KMS-11 (cell line): ENCODE measurements at regions not wholly inside any gene's neighbourhood (a gene's known extent, or its start where the extent isn't known, plus 50 kb on each side); places are given as distances from the start of the nearest gene placed in this dataset.

Experiments used
- H2AFZ ChIP-seq: fragments of 200-600 bp; sonication (generic); 2 replicates; pipeline ENCODE4 v1.6.1; 2016; ENCODE audit warnings: antibody characterized with exemption, mixed run types, low read depth
- H3K27ac ChIP-seq: fragments of 200-600 bp; sonication (generic); 2 replicates; pipeline ENCODE4 v1.6.1; 2016; ENCODE audit warnings: mild to moderate bottlenecking, mixed run types
- H3K27me3 ChIP-seq: fragments of 200-600 bp; sonication (generic); 2 replicates; pipeline ENCODE4 v1.6.1; 2017; ENCODE audit warnings: mild to moderate bottlenecking, low read depth, mixed run types, moderate library complexity; ENCODE audit not compliant: insufficient read depth
- H3K36me3 ChIP-seq: fragments of 200-600 bp; sonication (generic); 2 replicates; pipeline ENCODE4 v1.6.1; 2017; ENCODE audit warnings: mild to moderate bottlenecking, mixed run types; ENCODE audit not compliant: insufficient read depth
- H3K4me1 ChIP-seq: fragments of 200-600 bp; sonication (generic); 2 replicates; pipeline ENCODE4 v1.6.1; 2016; ENCODE audit warnings: mild to moderate bottlenecking, low read depth, mixed run types; ENCODE audit not compliant: poor library complexity, severe bottlenecking
- H3K4me2 ChIP-seq: fragments of 200-600 bp; sonication (generic); 2 replicates; pipeline ENCODE4 v1.7.0; 2016; ENCODE audit warnings: mild to moderate bottlenecking, mixed run types
- H3K4me3 ChIP-seq: fragments of 200-600 bp; sonication (generic); IDR thresholded peaks from 2 replicates; pipeline ENCODE4 v1.6.1; 2017; ENCODE audit warnings: low read depth, low read length, mixed read lengths; ENCODE audit not compliant: insufficient read depth
- H3K79me2 ChIP-seq: fragments of 200-600 bp; sonication (generic); 2 replicates; pipeline ENCODE4 v1.6.1; 2016; ENCODE audit warnings: low read depth, mixed run types; ENCODE audit not compliant: insufficient read depth
- H3K9ac ChIP-seq: fragments of 200-600 bp; sonication (generic); 2 replicates; pipeline ENCODE4 v1.6.1; 2016; ENCODE audit warnings: mild to moderate bottlenecking, mixed run types
- H4K20me1 ChIP-seq: fragments of 200-600 bp; sonication (generic); 2 replicates; pipeline ENCODE4 v1.6.1; 2016; ENCODE audit warnings: mild to moderate bottlenecking, mixed run types; ENCODE audit not compliant: insufficient read depth
- CTCF ChIP-seq: fragments of 200-600 bp; sonication (generic); conservative IDR thresholded peaks from 2 replicates; pipeline ENCODE4 v1.6.1; 2017; ENCODE audit warnings: low read depth, mild to moderate bottlenecking, antibody characterized with exemption, low read length, moderate library complexity, mixed read lengths

- H2AFZ ChIP-seq, result no peak overlapping the region
- H3K9ac ChIP-seq, result no peak overlapping the region
- H3K4me1 ChIP-seq, result no peaks in the 10 kb centered on the region
- no peak overlapping the region for H3K27ac ChIP-seq
- no peaks in the 10 kb centered on the region for H3K36me3 ChIP-seq
- H3K4me3 ChIP-seq, result no peak overlapping the region
- H3K27me3 ChIP-seq, result no peaks in the 10 kb centered on the region
- H3K4me2 ChIP-seq, result no peak overlapping the region
- no peaks in the 10 kb centered on the region for H3K79me2 ChIP-seq
- no peaks in the 10 kb centered on the region for H4K20me1 ChIP-seq
- no peak for TF ChIP-seq CTCF
Measured at GRCh38 chr18:26696308-26696707, 148.0 kb upstream of the KCTD1 start.

- H3K4me3 ChIP-seq, result no peak overlapping the region
- TF ChIP-seq CTCF, result no peak
- no peak overlapping the region for H2AFZ ChIP-seq
- no peaks in the 10 kb centered on the region for H3K27me3 ChIP-seq
- no peak overlapping the region for H3K9ac ChIP-seq
- H3K4me2 ChIP-seq, result no peak overlapping the region
- H3K4me1 ChIP-seq, result no peaks in the 10 kb centered on the region
- no peaks in the 10 kb centered on the region for H3K79me2 ChIP-seq
- no peaks in the 10 kb centered on the region for H4K20me1 ChIP-seq
- H3K27ac ChIP-seq, result no peak overlapping the region
- no peaks in the 10 kb centered on the region for H3K36me3 ChIP-seq
Measured at GRCh38 chr18:26689226-26689879, 141.0 kb upstream of the KCTD1 start.

- Histone ChIP-seq H4K20me1 (no peaks in the 10 kb centered on the region), H3K4me3 (no peak overlapping the region), H3K9ac (no peak overlapping the region), H3K4me2 (no peak overlapping the region), H3K36me3 (no peaks in the 10 kb centered on the region), H2AFZ (no peak overlapping the region), H3K79me2 (no peaks in the 10 kb centered on the region), H3K4me1 (no peaks in the 10 kb centered on the region), H3K27me3 (no peaks in the 10 kb centered on the region), H3K27ac (no peak overlapping the region)
- no peak for TF ChIP-seq CTCF
Measured at GRCh38 chr18:26686532-26686931, 138.2 kb upstream of the KCTD1 start.

GRCh38 chr18:26685438-26686157, 137.2 kb upstream of the KCTD1 start:
- no peak overlapping the region for H2AFZ ChIP-seq

More at GRCh38 chr18:26685438-26686157, 137.2 kb upstream of the KCTD1 start:
- Histone ChIP-seq H3K79me2 (no peaks in the 10 kb centered on the region), H3K4me1 (no peaks in the 10 kb centered on the region), H3K36me3 (no peaks in the 10 kb centered on the region), H3K4me3 (no peak overlapping the region), H4K20me1 (no peaks in the 10 kb centered on the region), H3K4me2 (no peak overlapping the region), H3K9ac (no peak overlapping the region), H3K27me3 (no peaks in the 10 kb centered on the region), H3K27ac (no peak overlapping the region)
- no peak for TF ChIP-seq CTCF
